ENCODE measurements at regions not wholly inside any gene's neighbourhood (a gene's known extent, or its start where the extent isn't known, plus 50 kb on each side); places are given as distances from the start of the nearest gene placed in this dataset.

DNA sequence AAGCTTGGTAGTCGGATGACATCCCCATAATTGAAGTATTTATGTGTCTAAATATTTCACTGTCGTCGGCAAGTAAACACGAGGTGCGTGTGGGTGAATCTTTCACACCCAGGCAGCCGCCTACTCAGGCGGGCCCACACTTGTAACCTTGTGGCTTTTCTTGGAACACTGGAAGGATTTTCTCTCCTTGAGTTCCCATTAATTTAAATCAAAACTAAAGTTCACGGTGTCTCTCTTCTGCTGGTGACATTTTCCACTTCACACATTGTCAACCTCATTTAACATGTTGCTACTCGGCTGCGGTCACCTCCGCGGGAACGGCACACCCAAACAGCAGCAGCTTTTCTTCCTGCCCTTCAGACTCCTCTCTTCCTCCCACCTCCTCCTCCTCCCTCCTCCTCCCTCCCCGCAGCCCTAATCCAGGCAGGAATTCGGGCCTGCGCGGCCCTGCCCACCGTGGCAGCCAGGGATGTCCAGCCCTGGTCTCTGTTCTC, 336.6 kb downstream of the QKI start:
- ChIA-PET CTCF (no interaction called here), RAD21 (ENCODE audit: low non-redundant PET in 1 of 2, low total read pairs in 2 of 2, uncharacterized antibody in 2 of 2, unreplicated experiment in 2 of 2) (no interaction called here), POLR2A (no interaction called here)
- no peaks in the 10 kb centered on the region for H3K36me3 ChIP-seq (ENCODE audit: control insufficient read depth in 1 of 2, insufficient read depth in 2 of 2, low read length in 2 of 2)
- TF ChIP-seq, protein P1, sequence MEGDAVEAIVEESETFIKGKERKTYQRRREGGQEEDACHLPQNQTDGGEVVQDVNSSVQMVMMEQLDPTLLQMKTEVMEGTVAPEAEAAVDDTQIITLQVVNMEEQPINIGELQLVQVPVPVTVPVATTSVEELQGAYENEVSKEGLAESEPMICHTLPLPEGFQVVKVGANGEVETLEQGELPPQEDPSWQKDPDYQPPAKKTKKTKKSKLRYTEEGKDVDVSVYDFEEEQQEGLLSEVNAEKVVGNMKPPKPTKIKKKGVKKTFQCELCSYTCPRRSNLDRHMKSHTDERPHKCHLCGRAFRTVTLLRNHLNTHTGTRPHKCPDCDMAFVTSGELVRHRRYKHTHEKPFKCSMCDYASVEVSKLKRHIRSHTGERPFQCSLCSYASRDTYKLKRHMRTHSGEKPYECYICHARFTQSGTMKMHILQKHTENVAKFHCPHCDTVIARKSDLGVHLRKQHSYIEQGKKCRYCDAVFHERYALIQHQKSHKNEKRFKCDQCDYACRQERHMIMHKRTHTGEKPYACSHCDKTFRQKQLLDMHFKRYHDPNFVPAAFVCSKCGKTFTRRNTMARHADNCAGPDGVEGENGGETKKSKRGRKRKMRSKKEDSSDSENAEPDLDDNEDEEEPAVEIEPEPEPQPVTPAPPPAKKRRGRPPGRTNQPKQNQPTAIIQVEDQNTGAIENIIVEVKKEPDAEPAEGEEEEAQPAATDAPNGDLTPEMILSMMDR (IDR thresholded peaks at IDR 0.05 in 2 of 3, conservative IDR thresholded peaks at IDR 0.05 in 1 of 3; ENCODE audit: borderline replicate concordance in 1 of 3, insufficient read depth in 1 of 3, low read depth in 2 of 3, low read length in 2 of 3), result no peak
- TF ChIP-seq, protein P2, sequence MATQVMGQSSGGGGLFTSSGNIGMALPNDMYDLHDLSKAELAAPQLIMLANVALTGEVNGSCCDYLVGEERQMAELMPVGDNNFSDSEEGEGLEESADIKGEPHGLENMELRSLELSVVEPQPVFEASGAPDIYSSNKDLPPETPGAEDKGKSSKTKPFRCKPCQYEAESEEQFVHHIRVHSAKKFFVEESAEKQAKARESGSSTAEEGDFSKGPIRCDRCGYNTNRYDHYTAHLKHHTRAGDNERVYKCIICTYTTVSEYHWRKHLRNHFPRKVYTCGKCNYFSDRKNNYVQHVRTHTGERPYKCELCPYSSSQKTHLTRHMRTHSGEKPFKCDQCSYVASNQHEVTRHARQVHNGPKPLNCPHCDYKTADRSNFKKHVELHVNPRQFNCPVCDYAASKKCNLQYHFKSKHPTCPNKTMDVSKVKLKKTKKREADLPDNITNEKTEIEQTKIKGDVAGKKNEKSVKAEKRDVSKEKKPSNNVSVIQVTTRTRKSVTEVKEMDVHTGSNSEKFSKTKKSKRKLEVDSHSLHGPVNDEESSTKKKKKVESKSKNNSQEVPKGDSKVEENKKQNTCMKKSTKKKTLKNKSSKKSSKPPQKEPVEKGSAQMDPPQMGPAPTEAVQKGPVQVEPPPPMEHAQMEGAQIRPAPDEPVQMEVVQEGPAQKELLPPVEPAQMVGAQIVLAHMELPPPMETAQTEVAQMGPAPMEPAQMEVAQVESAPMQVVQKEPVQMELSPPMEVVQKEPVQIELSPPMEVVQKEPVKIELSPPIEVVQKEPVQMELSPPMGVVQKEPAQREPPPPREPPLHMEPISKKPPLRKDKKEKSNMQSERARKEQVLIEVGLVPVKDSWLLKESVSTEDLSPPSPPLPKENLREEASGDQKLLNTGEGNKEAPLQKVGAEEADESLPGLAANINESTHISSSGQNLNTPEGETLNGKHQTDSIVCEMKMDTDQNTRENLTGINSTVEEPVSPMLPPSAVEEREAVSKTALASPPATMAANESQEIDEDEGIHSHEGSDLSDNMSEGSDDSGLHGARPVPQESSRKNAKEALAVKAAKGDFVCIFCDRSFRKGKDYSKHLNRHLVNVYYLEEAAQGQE (IDR thresholded peaks at IDR 0.05; ENCODE audit: low read depth), result no peak
- TF ChIP-seq JUND (IDR thresholded peaks at IDR 0.05) (no peak), ELF1 (IDR thresholded peaks at IDR 0.05; ENCODE audit: borderline replicate concordance, low read depth) (no peak), SIN3A (IDR thresholded peaks at IDR 0.05; ENCODE audit: low read depth) (no peak), RAD21 (IDR thresholded peaks at IDR 0.05; ENCODE audit: low read depth) (no peak), POLR2A (IDR thresholded peaks at IDR 0.05; ENCODE audit: borderline replicate concordance, extremely low read depth, insufficient read depth, insufficient read length) (no peak), CBX3 (IDR thresholded peaks at IDR 0.05; ENCODE audit: low read depth) (no peak), YY1 (IDR thresholded peaks at IDR 0.05; ENCODE audit: extremely low read depth, insufficient replicate concordance, low read depth, low read length) (no peak), FOSL1 (IDR thresholded peaks at IDR 0.05; ENCODE audit: low read depth) (no peak)
- TF ChIP-seq, protein P3, sequence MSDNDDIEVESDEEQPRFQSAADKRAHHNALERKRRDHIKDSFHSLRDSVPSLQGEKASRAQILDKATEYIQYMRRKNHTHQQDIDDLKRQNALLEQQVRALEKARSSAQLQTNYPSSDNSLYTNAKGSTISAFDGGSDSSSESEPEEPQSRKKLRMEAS (IDR thresholded peaks at IDR 0.05), result no peak
- no peak for DNase-seq (ENCODE audit: low read depth, low spot score)
- no peaks in the 10 kb centered on the region for H3K9me2 ChIP-seq (ENCODE audit: insufficient read depth)
- no TSS peak for BruUV-seq (replicated peaks)
- no peaks in the 10 kb centered on the region for H3K27me3 ChIP-seq (ENCODE audit: insufficient read depth, low read length)
- no peak for ATAC-seq
- no peaks in the 10 kb centered on the region for H4K20me1 ChIP-seq (ENCODE audit: insufficient read depth)
- no peak overlapping the region for H3K27ac ChIP-seq (ENCODE audit: low read depth, low read length)
- no peak overlapping the region for H3K4me2 ChIP-seq (ENCODE audit: low read length)
- H3K79me2 ChIP-seq (ENCODE audit: insufficient read depth, low read length), result no peaks in the 10 kb centered on the region
- H3K4me3 ChIP-seq (replicated peaks in 1 of 2; ENCODE audit: low read depth in 1 of 2, low read length in 2 of 2), result no peak overlapping the region
- H3K4me1 ChIP-seq (ENCODE audit: control insufficient read depth in 1 of 2, insufficient read depth in 2 of 2, low read length in 2 of 2), result peaks cover 0 to 2% of the 10 kb centered on the region in 2 experiments; a peak in 1 of 4 replicates
- intact Hi-C loops (cut with micrococcal nuclease), result no loop called here
- no peak overlapping the region for H2AFZ ChIP-seq (ENCODE audit: low read depth, low read length, poor library complexity, severe bottlenecking)
- H3K9me3 ChIP-seq (ENCODE audit: control insufficient read depth in 1 of 2, insufficient read depth in 1 of 2, low read depth in 1 of 2, low read length in 2 of 2), result no peaks in the 10 kb centered on the region
- H3K9ac ChIP-seq (ENCODE audit: low read length), result no peak overlapping the region
